ENCODE measurements at regions not wholly inside any gene's neighbourhood (a gene's known extent, or its start where the extent isn't known, plus 50 kb on each side); places are given as distances from the start of the nearest gene placed in this dataset.

GRCh38 chr11:116638463-116638862 is 134.3 kb downstream of the BUD13 start:
- Histone ChIP-seq H3K9ac (ENCODE audit: low read depth, low read length) (no peak overlapping the region), H3K36me3 (ENCODE audit: insufficient read depth, low read depth, low read length) (no peaks in the 10 kb centered on the region), H3K9me3 (ENCODE audit: insufficient read depth, low read depth, low read length) (no peaks in the 10 kb centered on the region), H3K4me3 (ENCODE audit: low read length) (no peak overlapping the region), H3K27ac (ENCODE audit: low read length) (no peak overlapping the region), H3K27me3 (ENCODE audit: insufficient read depth, low read length) (no peaks in the 10 kb centered on the region), H3K4me1 (ENCODE audit: insufficient read depth, low read length) (no peaks in the 10 kb centered on the region)

- H3K4me3 ChIP-seq (ENCODE audit: low read length) = no peak overlapping the region
- no peaks in the 10 kb centered on the region for H3K9me3 ChIP-seq (ENCODE audit: insufficient read depth, low read depth, low read length)
- no peaks in the 10 kb centered on the region for H3K4me1 ChIP-seq (ENCODE audit: insufficient read depth, low read length)
- H3K36me3 ChIP-seq (ENCODE audit: insufficient read depth, low read depth, low read length) = no peaks in the 10 kb centered on the region
- no peak overlapping the region for H3K9ac ChIP-seq (ENCODE audit: low read depth, low read length)
- H3K27me3 ChIP-seq (ENCODE audit: insufficient read depth, low read length) = no peaks in the 10 kb centered on the region
- H3K27ac ChIP-seq (ENCODE audit: low read length) = no peak overlapping the region
These were observed 135.0 kb downstream of the BUD13 start for GRCh38 chr11:116637766-116638165.

GRCh38 chr11:116636341-116636929 is 136.4 kb downstream of the BUD13 start:
- Histone ChIP-seq H3K4me1 (ENCODE audit: insufficient read depth, low read length) (no peaks in the 10 kb centered on the region), H3K36me3 (ENCODE audit: insufficient read depth, low read depth, low read length) (no peaks in the 10 kb centered on the region), H3K27me3 (ENCODE audit: insufficient read depth, low read length) (no peaks in the 10 kb centered on the region), H3K27ac (ENCODE audit: low read length) (no peak overlapping the region), H3K9ac (ENCODE audit: low read depth, low read length) (no peak overlapping the region), H3K4me3 (ENCODE audit: low read length) (no peak overlapping the region), H3K9me3 (ENCODE audit: insufficient read depth, low read depth, low read length) (no peaks in the 10 kb centered on the region)

- Histone ChIP-seq H3K9ac (ENCODE audit: low read depth, low read length) (no peak overlapping the region), H3K27ac (ENCODE audit: low read length) (no peak overlapping the region), H3K4me3 (ENCODE audit: low read length) (no peak overlapping the region), H3K36me3 (ENCODE audit: insufficient read depth, low read depth, low read length) (no peaks in the 10 kb centered on the region), H3K27me3 (ENCODE audit: insufficient read depth, low read length) (no peaks in the 10 kb centered on the region), H3K4me1 (ENCODE audit: insufficient read depth, low read length) (no peaks in the 10 kb centered on the region), H3K9me3 (ENCODE audit: insufficient read depth, low read depth, low read length) (no peaks in the 10 kb centered on the region)
These were observed 141.6 kb downstream of the BUD13 start for GRCh38 chr11:116631201-116631600.

GRCh38 chr11:116618461-116618860 is 154.3 kb downstream of the BUD13 start:
- H3K4me3 ChIP-seq (ENCODE audit: low read length) = no peak overlapping the region
- H3K9me3 ChIP-seq (ENCODE audit: insufficient read depth, low read depth, low read length) = no peaks in the 10 kb centered on the region
- no peaks in the 10 kb centered on the region for H3K4me1 ChIP-seq (ENCODE audit: insufficient read depth, low read length)
- peaks cover 6% of the 10 kb centered on the region; the same call in 1 of the 2 replicates for H3K27me3 ChIP-seq (ENCODE audit: insufficient read depth, low read length)
- H3K9ac ChIP-seq (ENCODE audit: low read depth, low read length) = no peak overlapping the region
- no peaks in the 10 kb centered on the region for H3K36me3 ChIP-seq (ENCODE audit: insufficient read depth, low read depth, low read length)
- H3K27ac ChIP-seq (ENCODE audit: low read length) = no peak overlapping the region

GRCh38 chr11:116615211-116615865 is 157.4 kb downstream of the BUD13 start:
- Histone ChIP-seq H3K27me3 (ENCODE audit: insufficient read depth, low read length) (peaks cover 6% of the 10 kb centered on the region; the same call in 1 of the 2 replicates), H3K9ac (ENCODE audit: low read depth, low read length) (no peak overlapping the region), H3K4me1 (ENCODE audit: insufficient read depth, low read length) (no peaks in the 10 kb centered on the region), H3K9me3 (ENCODE audit: insufficient read depth, low read depth, low read length) (no peaks in the 10 kb centered on the region), H3K4me3 (ENCODE audit: low read length) (no peak overlapping the region), H3K36me3 (ENCODE audit: insufficient read depth, low read depth, low read length) (no peaks in the 10 kb centered on the region), H3K27ac (ENCODE audit: low read length) (no peak overlapping the region)

- Histone ChIP-seq H3K27me3 (ENCODE audit: insufficient read depth, low read length) (peaks cover 6% of the 10 kb centered on the region; the same call in 1 of the 2 replicates), H3K36me3 (ENCODE audit: insufficient read depth, low read depth, low read length) (no peaks in the 10 kb centered on the region), H3K27ac (ENCODE audit: low read length) (no peak overlapping the region), H3K9ac (ENCODE audit: low read depth, low read length) (no peak overlapping the region), H3K4me3 (ENCODE audit: low read length) (no peak overlapping the region), H3K9me3 (ENCODE audit: insufficient read depth, low read depth, low read length) (no peaks in the 10 kb centered on the region), H3K4me1 (ENCODE audit: insufficient read depth, low read length) (no peaks in the 10 kb centered on the region)
These were observed 158.2 kb downstream of the BUD13 start for GRCh38 chr11:116614306-116615210.

- Histone ChIP-seq H3K9ac (ENCODE audit: low read depth, low read length) (no peak overlapping the region), H3K4me1 (ENCODE audit: insufficient read depth, low read length) (no peaks in the 10 kb centered on the region), H3K36me3 (ENCODE audit: insufficient read depth, low read depth, low read length) (no peaks in the 10 kb centered on the region), H3K27me3 (ENCODE audit: insufficient read depth, low read length) (peaks cover 6% of the 10 kb centered on the region; the same call in 1 of the 2 replicates), H3K27ac (ENCODE audit: low read length) (no peak overlapping the region), H3K9me3 (ENCODE audit: insufficient read depth, low read depth, low read length) (no peaks in the 10 kb centered on the region), H3K4me3 (ENCODE audit: low read length) (no peak overlapping the region)
These were observed 159.4 kb downstream of the BUD13 start for GRCh38 chr11:116613206-116613875.

GRCh38 chr11:116611998-116612620 is 160.7 kb downstream of the BUD13 start:
- Histone ChIP-seq H3K9me3 (ENCODE audit: insufficient read depth, low read depth, low read length) (no peaks in the 10 kb centered on the region), H3K4me1 (ENCODE audit: insufficient read depth, low read length) (no peaks in the 10 kb centered on the region), H3K4me3 (ENCODE audit: low read length) (no peak overlapping the region), H3K36me3 (ENCODE audit: insufficient read depth, low read depth, low read length) (no peaks in the 10 kb centered on the region), H3K27me3 (ENCODE audit: insufficient read depth, low read length) (peaks cover 6% of the 10 kb centered on the region; the same call in 1 of the 2 replicates), H3K9ac (ENCODE audit: low read depth, low read length) (no peak overlapping the region), H3K27ac (ENCODE audit: low read length) (no peak overlapping the region)

- H3K27me3 ChIP-seq (ENCODE audit: insufficient read depth, low read length) = peaks cover 6% of the 10 kb centered on the region; the same call in 1 of the 2 replicates
- no peak overlapping the region for H3K9ac ChIP-seq (ENCODE audit: low read depth, low read length)
- no peak overlapping the region for H3K4me3 ChIP-seq (ENCODE audit: low read length)
- H3K36me3 ChIP-seq (ENCODE audit: insufficient read depth, low read depth, low read length) = no peaks in the 10 kb centered on the region
- H3K4me1 ChIP-seq (ENCODE audit: insufficient read depth, low read length) = no peaks in the 10 kb centered on the region
- no peak overlapping the region for H3K27ac ChIP-seq (ENCODE audit: low read length)
- no peaks in the 10 kb centered on the region for H3K9me3 ChIP-seq (ENCODE audit: insufficient read depth, low read depth, low read length)
These were observed 162.6 kb downstream of the BUD13 start for GRCh38 chr11:116610190-116610589.

- Histone ChIP-seq H3K27ac (ENCODE audit: low read length) (no peak overlapping the region), H3K4me3 (ENCODE audit: low read length) (no peak overlapping the region), H3K9ac (ENCODE audit: low read depth, low read length) (no peak overlapping the region), H3K9me3 (ENCODE audit: insufficient read depth, low read depth, low read length) (no peaks in the 10 kb centered on the region), H3K36me3 (ENCODE audit: insufficient read depth, low read depth, low read length) (no peaks in the 10 kb centered on the region), H3K4me1 (ENCODE audit: insufficient read depth, low read length) (no peaks in the 10 kb centered on the region), H3K27me3 (ENCODE audit: insufficient read depth, low read length) (no peaks in the 10 kb centered on the region; the same call in 1 of the 2 replicates)
These were observed 165.8 kb downstream of the BUD13 start for GRCh38 chr11:116607027-116607426.

Measured in iPS-20b (cell line).